MM.1S (cell line): ENCODE measurements at regions not wholly inside any gene's neighbourhood (a gene's known extent, or its start where the extent isn't known, plus 50 kb on each side); places are given as distances from the start of the nearest gene placed in this dataset.

Source experiments
- DNase-seq: peaks from one replicate; pipeline ENCODE4 v3.0.0-alpha.2; 2015
- H2AFZ ChIP-seq: fragments of 300-600 bp; sonication (generic); 2 replicates; pipeline ENCODE4 v1.6.0; 2016; ENCODE audit warnings: antibody characterized with exemption, low read length
- H3F3A ChIP-seq: fragments of 300-600 bp; sonication (generic); 2 replicates; pipeline ENCODE4 v1.6.1; 2016; ENCODE audit warnings: mild to moderate bottlenecking, antibody characterized with exemption, low read length, moderate library complexity, mixed read lengths; ENCODE audit not compliant: insufficient read depth
- H3K27ac ChIP-seq: fragments of 300-600 bp; sonication (generic); 2 replicates; pipeline ENCODE4 v1.5.1; 2016; ENCODE audit warnings: mild to moderate bottlenecking, low read length
- H3K27me3 ChIP-seq: fragments of 300-600 bp; sonication (generic); replicated peaks from 2 replicates; pipeline ENCODE4 v1.6.0; 2016; ENCODE audit warnings: low read length; ENCODE audit not compliant: insufficient read depth
- H3K36me3 ChIP-seq: fragments of 300-600 bp; sonication (generic); replicated peaks from 2 replicates; pipeline ENCODE4 v1.6.1; 2016; ENCODE audit warnings: mild to moderate bottlenecking, low read length, mixed read lengths; ENCODE audit not compliant: insufficient read depth
- H3K4me1 ChIP-seq: fragments of 300-600 bp; sonication (generic); 2 replicates; pipeline ENCODE4 v1.6.1; 2016; ENCODE audit warnings: low read length, mixed read lengths
- H3K4me2 ChIP-seq: fragments of 300-600 bp; sonication (generic); 2 replicates; pipeline ENCODE4 v1.6.0; 2016; ENCODE audit warnings: low read depth, low read length
- H3K4me3 ChIP-seq: fragments of 300-600 bp; sonication (generic); 2 replicates; pipeline ENCODE4 v1.5.1; 2016; ENCODE audit warnings: low read length, mixed read lengths
- H3K79me2 ChIP-seq: fragments of 300-600 bp; sonication (generic); 2 replicates; pipeline ENCODE4 v1.6.1; 2016; ENCODE audit warnings: mixed run types, low read length, mixed read lengths
- H3K9ac ChIP-seq: fragments of 300-600 bp; sonication (generic); 2 replicates; pipeline ENCODE4 v1.6.1; 2016; ENCODE audit warnings: low read length, mixed read lengths
- H3K9me2 ChIP-seq: fragments of 300-600 bp; sonication (generic); replicated peaks from 2 replicates; pipeline ENCODE4 v1.6.1; 2016; ENCODE audit warnings: mild to moderate bottlenecking, low read length, mixed read lengths; ENCODE audit not compliant: insufficient read depth
- H3K9me3 ChIP-seq: fragments of 300-600 bp; sonication (generic); replicated peaks from 2 replicates; pipeline ENCODE4 v1.6.1; 2016; ENCODE audit warnings: mild to moderate bottlenecking, low read length, mixed read lengths; ENCODE audit not compliant: insufficient read depth
- H4K20me1 ChIP-seq: fragments of 300-600 bp; sonication (generic); 2 replicates; pipeline ENCODE4 v1.6.1; 2016; ENCODE audit warnings: mild to moderate bottlenecking, low read length, moderate library complexity, mixed read lengths; ENCODE audit not compliant: insufficient read depth
- EZH2 ChIP-seq: fragments of 300-600 bp; sonication (generic); optimal IDR thresholded peaks from 2 replicates; pipeline ENCODE3; 2017; ENCODE audit warnings: low read depth, mild to moderate bottlenecking, antibody characterized with exemption, low read length, mixed read lengths
- EZH2phosphoT487 ChIP-seq: fragments of 300-600 bp; sonication (generic); IDR thresholded peaks from 2 replicates; pipeline ENCODE4 v1.6.1; 2018; ENCODE audit warnings: antibody characterized with exemption, low read length
- TF ChIP-seq, protein P1 (sequence below): fragments of 300-600 bp; sonication (generic); IDR thresholded peaks from 2 replicates; pipeline ENCODE4 v1.5.1; 2016; ENCODE audit warnings: antibody characterized with exemption, low read length, mixed read lengths

DNA sequence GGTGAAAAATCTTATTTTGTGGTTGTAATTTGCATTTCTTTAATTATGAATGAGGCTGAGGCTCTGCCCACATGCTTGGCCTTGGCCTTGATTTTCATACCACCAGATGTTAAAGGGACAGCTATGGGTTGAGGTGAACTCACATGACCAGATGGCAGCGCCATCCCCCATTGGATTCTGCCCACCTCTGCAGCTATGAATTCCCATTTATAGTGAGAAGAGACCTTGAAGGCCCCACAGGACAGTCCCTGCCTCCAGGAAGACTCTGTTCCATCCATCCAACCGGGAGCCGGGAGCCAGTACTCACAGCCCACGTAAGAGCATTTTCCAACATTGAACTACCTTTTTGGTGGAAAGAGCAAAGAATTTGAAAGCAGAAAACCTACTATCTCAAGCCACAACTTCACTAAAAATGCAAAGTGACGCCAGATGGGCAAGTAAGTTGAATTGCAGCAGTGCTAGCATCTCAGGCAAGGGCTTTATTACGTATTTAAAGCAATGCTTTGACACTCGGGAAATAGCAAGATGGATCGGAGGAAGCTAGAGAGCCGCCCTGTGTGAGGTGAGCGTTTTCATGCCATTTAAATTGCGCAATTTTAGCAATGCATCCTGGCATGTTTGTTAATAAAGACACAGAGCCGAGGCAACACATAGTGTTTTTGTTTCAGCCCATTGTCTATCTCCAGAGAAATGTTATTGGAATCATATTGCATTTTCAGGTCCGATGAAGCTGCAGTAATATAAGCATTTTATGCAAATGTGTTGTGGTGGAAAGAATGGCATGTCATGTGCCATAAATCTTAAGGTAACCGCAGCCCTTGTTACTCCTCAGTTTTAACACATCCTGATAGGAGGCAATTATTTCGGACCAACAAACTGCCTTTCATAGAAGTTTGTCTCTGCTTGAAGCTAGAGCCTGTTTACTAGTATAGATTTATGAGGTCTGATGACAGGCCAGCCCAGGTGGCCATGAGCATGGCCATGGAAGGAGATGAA lies 273.4 kb upstream of the TNRC6C start:
- no peak for DNase-seq
- no peaks in the 10 kb centered on the region for H3K36me3 ChIP-seq
- no peaks in the 10 kb centered on the region for H3F3A ChIP-seq
- H3K4me2 ChIP-seq: no peak overlapping the region
- H3K79me2 ChIP-seq: no peaks in the 10 kb centered on the region
- H3K27me3 ChIP-seq: no peaks in the 10 kb centered on the region
- H2AFZ ChIP-seq: no peak overlapping the region
- H3K9me3 ChIP-seq: no peaks in the 10 kb centered on the region
- no peaks in the 10 kb centered on the region for H4K20me1 ChIP-seq
- peaks cover 16% of the 10 kb centered on the region for H3K4me1 ChIP-seq
- no peaks in the 10 kb centered on the region for H3K9me2 ChIP-seq
- H3K27ac ChIP-seq: no peak overlapping the region
- no peak overlapping the region for H3K9ac ChIP-seq
- no peak for TF ChIP-seq EZH2phosphoT487
- TF ChIP-seq, protein P1, sequence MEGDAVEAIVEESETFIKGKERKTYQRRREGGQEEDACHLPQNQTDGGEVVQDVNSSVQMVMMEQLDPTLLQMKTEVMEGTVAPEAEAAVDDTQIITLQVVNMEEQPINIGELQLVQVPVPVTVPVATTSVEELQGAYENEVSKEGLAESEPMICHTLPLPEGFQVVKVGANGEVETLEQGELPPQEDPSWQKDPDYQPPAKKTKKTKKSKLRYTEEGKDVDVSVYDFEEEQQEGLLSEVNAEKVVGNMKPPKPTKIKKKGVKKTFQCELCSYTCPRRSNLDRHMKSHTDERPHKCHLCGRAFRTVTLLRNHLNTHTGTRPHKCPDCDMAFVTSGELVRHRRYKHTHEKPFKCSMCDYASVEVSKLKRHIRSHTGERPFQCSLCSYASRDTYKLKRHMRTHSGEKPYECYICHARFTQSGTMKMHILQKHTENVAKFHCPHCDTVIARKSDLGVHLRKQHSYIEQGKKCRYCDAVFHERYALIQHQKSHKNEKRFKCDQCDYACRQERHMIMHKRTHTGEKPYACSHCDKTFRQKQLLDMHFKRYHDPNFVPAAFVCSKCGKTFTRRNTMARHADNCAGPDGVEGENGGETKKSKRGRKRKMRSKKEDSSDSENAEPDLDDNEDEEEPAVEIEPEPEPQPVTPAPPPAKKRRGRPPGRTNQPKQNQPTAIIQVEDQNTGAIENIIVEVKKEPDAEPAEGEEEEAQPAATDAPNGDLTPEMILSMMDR: no peak
- TF ChIP-seq EZH2: no peak
- no peak overlapping the region for H3K4me3 ChIP-seq

DNA sequence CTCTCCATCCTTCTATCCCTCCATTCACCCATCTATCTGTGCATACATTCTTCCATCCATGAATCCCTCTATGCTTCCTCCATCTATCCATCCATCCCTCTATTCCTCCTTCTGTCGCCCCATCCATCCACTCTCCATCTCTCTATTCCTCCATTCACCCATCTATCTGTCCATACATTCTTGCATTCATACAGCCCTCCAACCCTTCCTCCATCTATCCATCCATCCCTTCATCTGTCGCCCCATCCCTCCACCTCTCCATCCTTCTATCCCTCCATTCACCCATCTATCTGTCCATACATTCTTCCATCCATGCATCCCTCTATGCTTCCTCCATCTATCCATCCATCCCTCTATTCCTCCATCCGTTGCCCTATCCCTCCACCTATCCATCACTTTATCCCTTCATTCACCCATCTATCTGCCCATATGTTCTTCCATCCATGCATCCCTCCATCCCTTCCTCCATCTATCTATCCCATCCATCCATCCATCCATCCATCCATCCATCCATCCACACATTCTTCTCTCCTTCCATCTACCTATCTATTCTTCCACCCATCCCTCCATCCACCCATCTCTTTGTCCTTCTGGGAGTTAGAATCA lies 272.5 kb upstream of the TNRC6C start:
- Histone ChIP-seq H3K9me2 (no peaks in the 10 kb centered on the region), H4K20me1 (no peaks in the 10 kb centered on the region), H3K4me1 (peaks cover 25% of the 10 kb centered on the region), H3K79me2 (no peaks in the 10 kb centered on the region), H3K9ac (no peak overlapping the region), H3K27me3 (no peaks in the 10 kb centered on the region), H3K4me3 (no peak overlapping the region), H3K36me3 (no peaks in the 10 kb centered on the region), H2AFZ (no peak overlapping the region), H3K9me3 (no peaks in the 10 kb centered on the region), H3F3A (no peaks in the 10 kb centered on the region), H3K4me2 (no peak overlapping the region), H3K27ac (no peak overlapping the region)
- no peak for DNase-seq
- no peak for TF ChIP-seq EZH2phosphoT487

DNA sequence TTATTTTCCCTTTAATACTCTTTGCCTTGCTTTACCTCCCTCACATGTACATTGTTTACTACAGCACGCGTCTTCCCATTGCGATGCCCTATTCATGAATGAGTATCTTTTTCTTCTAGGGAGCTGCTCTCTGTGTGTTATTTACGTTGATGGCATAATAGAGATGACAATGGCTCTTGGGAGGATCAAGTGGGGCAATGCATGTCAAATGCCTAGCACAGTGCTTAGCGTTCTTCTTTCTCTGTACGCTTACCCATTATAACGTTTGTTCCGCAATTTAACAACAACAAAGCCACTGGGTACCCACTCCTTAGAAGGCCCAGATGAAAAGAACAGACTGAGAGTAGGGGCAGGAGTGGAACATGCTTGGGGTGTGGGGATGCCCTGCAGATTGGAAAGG lies 271.6 kb upstream of the TNRC6C start:
- H3K9me3 ChIP-seq: no peaks in the 10 kb centered on the region
- no peak overlapping the region for H2AFZ ChIP-seq
- H3K79me2 ChIP-seq: no peaks in the 10 kb centered on the region
- no peaks in the 10 kb centered on the region for H3K9me2 ChIP-seq
- H3K36me3 ChIP-seq: no peaks in the 10 kb centered on the region
- H3K4me1 ChIP-seq: peaks cover 34% of the 10 kb centered on the region
- TF ChIP-seq EZH2: no peak
- TF ChIP-seq, protein P1: no peak
- no peak for TF ChIP-seq EZH2phosphoT487
- no peaks in the 10 kb centered on the region for H3F3A ChIP-seq
- DNase-seq: no peak
- no peaks in the 10 kb centered on the region for H3K27me3 ChIP-seq
- no peak overlapping the region for H3K4me3 ChIP-seq
- no peak overlapping the region for H3K4me2 ChIP-seq
- no peak overlapping the region for H3K9ac ChIP-seq
- no peak overlapping the region for H3K27ac ChIP-seq
- no peaks in the 10 kb centered on the region for H4K20me1 ChIP-seq
